ENCODE measurements at regions not wholly inside any gene's neighbourhood (a gene's known extent, or its start where the extent isn't known, plus 50 kb on each side); places are given as distances from the start of the nearest gene placed in this dataset.

GRCh38 chr10:36647540-36647939 is 477.9 kb upstream of the ANKRD30A start:
- DNase-seq (ENCODE audit: low read depth) = no peak
- no peak overlapping the region for H3K4me3 ChIP-seq (ENCODE audit: low read depth, low read length)
- TF ChIP-seq CTCF (conservative IDR thresholded peaks at IDR 0.05; ENCODE audit: low read depth, low read length) = no peak

GRCh38 chr10:36640626-36641025 is 484.8 kb upstream of the ANKRD30A start:
- H3K4me3 ChIP-seq (ENCODE audit: low read depth, low read length) = no peak overlapping the region
- DNase-seq (ENCODE audit: low read depth) = no peak
- TF ChIP-seq CTCF (conservative IDR thresholded peaks at IDR 0.05; ENCODE audit: low read depth, low read length) = no peak

- no peak for DNase-seq (ENCODE audit: low read depth)
- no peak for TF ChIP-seq CTCF (conservative IDR thresholded peaks at IDR 0.05; ENCODE audit: low read depth, low read length)
- no peak overlapping the region for H3K4me3 ChIP-seq (ENCODE audit: low read depth, low read length)
Observed at GRCh38 chr10:36638462-36639155, 486.8 kb upstream of the ANKRD30A start.

GRCh38 chr10:36636879-36637278 is 488.5 kb upstream of the ANKRD30A start:
- TF ChIP-seq CTCF (conservative IDR thresholded peaks at IDR 0.05; ENCODE audit: low read depth, low read length) = no peak
- H3K4me3 ChIP-seq (ENCODE audit: low read depth, low read length) = no peak overlapping the region
- no peak for DNase-seq (ENCODE audit: low read depth)

GRCh38 chr10:36636285-36636839 is 489.0 kb upstream of the ANKRD30A start:
- no peak for DNase-seq (ENCODE audit: low read depth)
- no peak for TF ChIP-seq CTCF (conservative IDR thresholded peaks at IDR 0.05; ENCODE audit: low read depth, low read length)
- H3K4me3 ChIP-seq (ENCODE audit: low read depth, low read length) = no peak overlapping the region

GRCh38 chr10:36634916-36635315 is 490.5 kb upstream of the ANKRD30A start:
- H3K4me3 ChIP-seq (ENCODE audit: low read depth, low read length) = no peak overlapping the region
- no peak for TF ChIP-seq CTCF (conservative IDR thresholded peaks at IDR 0.05; ENCODE audit: low read depth, low read length)
- no peak for DNase-seq (ENCODE audit: low read depth)

GRCh38 chr10:36630267-36630666 is 495.1 kb upstream of the ANKRD30A start:
- TF ChIP-seq CTCF (conservative IDR thresholded peaks at IDR 0.05; ENCODE audit: low read depth, low read length) = no peak
- DNase-seq (ENCODE audit: low read depth) = no peak
- H3K4me3 ChIP-seq (ENCODE audit: low read depth, low read length) = no peak overlapping the region
